ENCODE measurements at regions not wholly inside any gene's neighbourhood (a gene's known extent, or its start where the extent isn't known, plus 50 kb on each side); places are given as distances from the start of the nearest gene placed in this dataset.

DNA sequence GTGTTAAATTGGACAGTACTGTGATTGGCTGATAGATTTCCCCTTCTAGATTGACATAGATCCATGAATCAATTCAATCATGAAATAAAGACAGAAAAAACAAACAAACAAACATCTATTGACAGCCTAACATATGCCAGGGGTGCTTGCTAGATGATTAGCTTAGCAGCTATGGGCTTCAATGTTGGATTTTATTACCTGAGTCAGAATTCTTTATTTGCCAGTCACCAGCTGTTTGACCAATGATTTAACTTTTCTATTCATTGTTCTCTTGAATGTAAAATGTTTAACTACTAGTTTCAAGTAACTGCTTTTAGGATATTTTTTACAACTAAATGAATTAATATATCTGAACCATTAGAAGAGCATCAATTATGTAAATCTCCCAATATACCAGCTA, 901.3 kb upstream of the CITED2 start:
- no peak overlapping the region for H3K4me2 ChIP-seq (ENCODE audit: low read depth, low read length)
- no peak overlapping the region for H3K9ac ChIP-seq (ENCODE audit: low read length)
- no peaks in the 10 kb centered on the region for H3F3A ChIP-seq (ENCODE audit: insufficient read depth, low read length)
- no peak for DNase-seq
- no peaks in the 10 kb centered on the region for H3K27me3 ChIP-seq (replicated peaks; ENCODE audit: insufficient read depth, low read length)
- no peaks in the 10 kb centered on the region for H3K9me2 ChIP-seq (replicated peaks; ENCODE audit: insufficient read depth, low read length)
- no peak overlapping the region for H2AFZ ChIP-seq (ENCODE audit: low read length)
- no peaks in the 10 kb centered on the region for H3K36me3 ChIP-seq (replicated peaks; ENCODE audit: insufficient read depth, low read length)
- no peak overlapping the region for H3K4me3 ChIP-seq (ENCODE audit: low read length)
- no peaks in the 10 kb centered on the region for H3K79me2 ChIP-seq (ENCODE audit: low read length)
- no peaks in the 10 kb centered on the region for H4K20me1 ChIP-seq (ENCODE audit: insufficient read depth, low read length)
- H3K9me3 ChIP-seq (replicated peaks; ENCODE audit: insufficient read depth, low read length) = no peaks in the 10 kb centered on the region
- TF ChIP-seq, protein P1, sequence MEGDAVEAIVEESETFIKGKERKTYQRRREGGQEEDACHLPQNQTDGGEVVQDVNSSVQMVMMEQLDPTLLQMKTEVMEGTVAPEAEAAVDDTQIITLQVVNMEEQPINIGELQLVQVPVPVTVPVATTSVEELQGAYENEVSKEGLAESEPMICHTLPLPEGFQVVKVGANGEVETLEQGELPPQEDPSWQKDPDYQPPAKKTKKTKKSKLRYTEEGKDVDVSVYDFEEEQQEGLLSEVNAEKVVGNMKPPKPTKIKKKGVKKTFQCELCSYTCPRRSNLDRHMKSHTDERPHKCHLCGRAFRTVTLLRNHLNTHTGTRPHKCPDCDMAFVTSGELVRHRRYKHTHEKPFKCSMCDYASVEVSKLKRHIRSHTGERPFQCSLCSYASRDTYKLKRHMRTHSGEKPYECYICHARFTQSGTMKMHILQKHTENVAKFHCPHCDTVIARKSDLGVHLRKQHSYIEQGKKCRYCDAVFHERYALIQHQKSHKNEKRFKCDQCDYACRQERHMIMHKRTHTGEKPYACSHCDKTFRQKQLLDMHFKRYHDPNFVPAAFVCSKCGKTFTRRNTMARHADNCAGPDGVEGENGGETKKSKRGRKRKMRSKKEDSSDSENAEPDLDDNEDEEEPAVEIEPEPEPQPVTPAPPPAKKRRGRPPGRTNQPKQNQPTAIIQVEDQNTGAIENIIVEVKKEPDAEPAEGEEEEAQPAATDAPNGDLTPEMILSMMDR (IDR thresholded peaks at IDR 0.05; ENCODE audit: low read length) = no peak
- no peak for TF ChIP-seq EZH2phosphoT487 (IDR thresholded peaks at IDR 0.05; ENCODE audit: low read length)
- no peak for TF ChIP-seq EZH2 (optimal IDR thresholded peaks at IDR 0.05; ENCODE audit: low read depth, low read length)
- H3K27ac ChIP-seq (ENCODE audit: low read length) = no peak overlapping the region
- H3K4me1 ChIP-seq (ENCODE audit: low read length) = peaks cover 8% of the 10 kb centered on the region

DNA sequence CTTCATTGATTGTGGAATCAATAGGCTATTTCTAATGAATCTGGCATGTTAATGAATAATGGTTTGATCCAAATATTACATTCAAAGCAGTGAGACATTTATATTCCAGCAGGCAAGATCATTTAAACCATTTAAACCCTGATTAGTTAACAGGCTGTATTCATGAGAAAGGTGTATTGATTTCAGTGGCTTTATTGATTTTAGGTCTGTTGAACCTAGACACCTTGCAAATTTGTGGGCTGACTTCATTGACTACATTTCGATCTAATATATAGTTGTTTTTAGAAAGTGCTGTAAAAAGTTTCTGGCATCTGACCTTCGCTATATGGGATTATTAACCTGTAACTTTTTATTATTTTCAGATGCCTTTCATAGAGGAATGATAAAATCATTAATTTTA, 900.1 kb upstream of the CITED2 start:
- no peak overlapping the region for H3K4me3 ChIP-seq (ENCODE audit: low read length)
- peaks cover 8% of the 10 kb centered on the region for H3K4me1 ChIP-seq (ENCODE audit: low read length)
- H3K27ac ChIP-seq (ENCODE audit: low read length) = no peak overlapping the region
- no peak for DNase-seq
- no peaks in the 10 kb centered on the region for H4K20me1 ChIP-seq (ENCODE audit: insufficient read depth, low read length)
- no peaks in the 10 kb centered on the region for H3K79me2 ChIP-seq (ENCODE audit: low read length)
- H3K4me2 ChIP-seq (ENCODE audit: low read depth, low read length) = no peak overlapping the region
- no peaks in the 10 kb centered on the region for H3F3A ChIP-seq (ENCODE audit: insufficient read depth, low read length)
- H3K9ac ChIP-seq (ENCODE audit: low read length) = no peak overlapping the region
- no peak for TF ChIP-seq EZH2phosphoT487 (IDR thresholded peaks at IDR 0.05; ENCODE audit: low read length)
- TF ChIP-seq, protein P1 (IDR thresholded peaks at IDR 0.05; ENCODE audit: low read length) = no peak
- TF ChIP-seq EZH2 (optimal IDR thresholded peaks at IDR 0.05; ENCODE audit: low read depth, low read length) = no peak
- H3K36me3 ChIP-seq (replicated peaks; ENCODE audit: insufficient read depth, low read length) = no peaks in the 10 kb centered on the region
- H2AFZ ChIP-seq (ENCODE audit: low read length) = no peak overlapping the region
- no peaks in the 10 kb centered on the region for H3K9me2 ChIP-seq (replicated peaks; ENCODE audit: insufficient read depth, low read length)
- H3K9me3 ChIP-seq (replicated peaks; ENCODE audit: insufficient read depth, low read length) = no peaks in the 10 kb centered on the region
- H3K27me3 ChIP-seq (replicated peaks; ENCODE audit: insufficient read depth, low read length) = no peaks in the 10 kb centered on the region

DNA sequence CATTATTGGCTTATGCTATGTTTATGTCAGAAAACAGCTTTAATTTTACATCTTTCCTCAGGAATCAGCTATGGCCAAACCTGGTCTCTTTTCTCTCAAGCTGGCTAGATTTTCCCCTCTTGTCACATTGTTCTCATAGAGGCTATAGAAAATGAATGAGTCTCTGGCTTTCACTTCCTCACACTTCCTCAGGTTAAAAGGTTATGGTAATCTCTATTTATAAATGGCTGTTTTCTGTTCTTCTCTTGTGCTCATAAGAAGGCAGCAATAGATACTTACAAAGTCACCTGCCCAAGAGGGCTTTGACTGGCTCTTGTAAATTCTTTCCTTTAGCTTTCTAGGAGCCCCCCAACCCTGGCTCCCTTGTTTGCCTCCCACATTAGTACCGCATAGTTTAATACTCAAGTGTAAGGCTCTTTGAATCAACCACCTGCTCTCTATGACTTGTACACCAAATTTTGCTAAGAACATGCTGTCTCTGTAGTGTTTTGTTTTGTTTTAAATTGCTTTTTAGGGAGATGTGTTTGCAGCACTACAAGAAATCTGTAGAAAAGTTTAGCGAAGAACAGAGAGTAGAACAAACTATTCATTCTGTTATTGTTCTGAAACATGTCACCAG, 897.4 kb upstream of the CITED2 start:
- Histone ChIP-seq H3K36me3 (replicated peaks; ENCODE audit: insufficient read depth, low read length) (no peaks in the 10 kb centered on the region), H3K4me2 (ENCODE audit: low read depth, low read length) (peak overlapping the region; percentile 12; the same call in 1 of the 2 replicates), H3K27me3 (replicated peaks; ENCODE audit: insufficient read depth, low read length) (no peaks in the 10 kb centered on the region), H3K9me2 (replicated peaks; ENCODE audit: insufficient read depth, low read length) (no peaks in the 10 kb centered on the region), H3F3A (ENCODE audit: insufficient read depth, low read length) (no peaks in the 10 kb centered on the region), H2AFZ (ENCODE audit: low read length) (no peak overlapping the region), H3K9ac (ENCODE audit: low read length) (no peak overlapping the region), H4K20me1 (ENCODE audit: insufficient read depth, low read length) (no peaks in the 10 kb centered on the region), H3K9me3 (replicated peaks; ENCODE audit: insufficient read depth, low read length) (no peaks in the 10 kb centered on the region), H3K4me1 (ENCODE audit: low read length) (peaks cover 8% of the 10 kb centered on the region), H3K79me2 (ENCODE audit: low read length) (no peaks in the 10 kb centered on the region), H3K4me3 (ENCODE audit: low read length) (no peak overlapping the region), H3K27ac (ENCODE audit: low read length) (no peak overlapping the region)
- DNase-seq = peak; percentile 48
- TF ChIP-seq EZH2 (optimal IDR thresholded peaks at IDR 0.05; ENCODE audit: low read depth, low read length) = no peak
- TF ChIP-seq, protein P1 (IDR thresholded peaks at IDR 0.05; ENCODE audit: low read length) = no peak
